ENCODE measurements at regions not wholly inside any gene's neighbourhood (a gene's known extent, or its start where the extent isn't known, plus 50 kb on each side); places are given as distances from the start of the nearest gene placed in this dataset.

- intact Hi-C loops (cut with DNase I): no loop called here
- H3K4me3 ChIP-seq (ENCODE audit: low read length in 2 of 2): no peak overlapping the region
- DNase-seq: no peak
Observed at GRCh38 chr18:68034296-68034695, 517.8 kb upstream of the DSEL start.

GRCh38 chr18:68033466-68033865 lies 516.9 kb upstream of the DSEL start:
- Histone ChIP-seq H3K4me1 (ENCODE audit: control insufficient read depth in 1 of 2, insufficient read depth in 2 of 2, low read length in 2 of 2) (peaks cover 0 to 2% of the 10 kb centered on the region in 2 donors), H3K4me3 (ENCODE audit: low read length in 2 of 2) (no peak overlapping the region), H3K27ac (ENCODE audit: low read depth in 1 of 2, low read length in 2 of 2) (no peak overlapping the region), H3K9me3 (ENCODE audit: control insufficient read depth, low read length) (no peaks in the 10 kb centered on the region), H3K36me3 (ENCODE audit: control insufficient read depth in 1 of 2, insufficient read depth in 2 of 2, low read length in 1 of 2) (no peaks in the 10 kb centered on the region), H3K27me3 (ENCODE audit: control insufficient read depth in 1 of 2, insufficient read depth in 2 of 2, low read length in 1 of 2) (no peaks in the 10 kb centered on the region)
- 46 to 61% methylated on average over 5 of the region's 5 CpGs for WGBS, 2 donors
- no peak for ATAC-seq (ENCODE audit: low FRiP score)
- intact Hi-C loops (cut with DNase I): no loop called here
- DNase-seq: no peak

More at GRCh38 chr18:68034296-68034695, 517.8 kb upstream of the DSEL start:
- H3K27me3 ChIP-seq (ENCODE audit: control insufficient read depth in 1 of 2, insufficient read depth in 2 of 2, low read length in 1 of 2): no peaks in the 10 kb centered on the region
- no peaks in the 10 kb centered on the region for H3K9me3 ChIP-seq (ENCODE audit: control insufficient read depth, low read length)
- H3K36me3 ChIP-seq (ENCODE audit: control insufficient read depth in 1 of 2, insufficient read depth in 2 of 2, low read length in 1 of 2): no peaks in the 10 kb centered on the region
- no peak for ATAC-seq (ENCODE audit: low FRiP score)
- H3K27ac ChIP-seq (ENCODE audit: low read depth in 1 of 2, low read length in 2 of 2): no peak overlapping the region
- peaks cover 0 to 2% of the 10 kb centered on the region in 2 donors for H3K4me1 ChIP-seq (ENCODE audit: control insufficient read depth in 1 of 2, insufficient read depth in 2 of 2, low read length in 2 of 2)

- DNase-seq (no peak), ATAC-seq (ENCODE audit: low FRiP score) (peak; percentile 75)
- no peaks in the 10 kb centered on the region for H3K27me3 ChIP-seq (ENCODE audit: control insufficient read depth in 1 of 2, insufficient read depth in 2 of 2, low read length in 1 of 2)
- 87 to 90% methylated on average over 4 of the region's 4 CpGs for WGBS, 2 donors
- intact Hi-C loops (cut with DNase I): no loop called here
- H3K36me3 ChIP-seq (ENCODE audit: control insufficient read depth in 1 of 2, insufficient read depth in 2 of 2, low read length in 1 of 2): no peaks in the 10 kb centered on the region
- no peak overlapping the region for H3K27ac ChIP-seq (ENCODE audit: low read depth in 1 of 2, low read length in 2 of 2)
- H3K4me3 ChIP-seq (ENCODE audit: low read length in 2 of 2): no peak overlapping the region
- H3K9me3 ChIP-seq (ENCODE audit: control insufficient read depth, low read length): peaks cover 1% of the 10 kb centered on the region
- H3K4me1 ChIP-seq (ENCODE audit: control insufficient read depth in 1 of 2, insufficient read depth in 2 of 2, low read length in 2 of 2): no peaks in the 10 kb centered on the region
Observed at GRCh38 chr18:68024716-68025115, 508.2 kb upstream of the DSEL start.

- intact Hi-C loops (cut with DNase I): no loop called here
- no peak for DNase-seq
- no peaks in the 10 kb centered on the region for H3K4me1 ChIP-seq (ENCODE audit: control insufficient read depth in 1 of 2, insufficient read depth in 2 of 2, low read length in 2 of 2)
- H3K4me3 ChIP-seq (ENCODE audit: low read length in 2 of 2): no peak overlapping the region
- WGBS, 2 donors: 81 to 90% methylated on average over 8 of the region's 8 CpGs
- no peaks in the 10 kb centered on the region for H3K27me3 ChIP-seq (ENCODE audit: control insufficient read depth in 1 of 2, insufficient read depth in 2 of 2, low read length in 1 of 2)
- H3K9me3 ChIP-seq (ENCODE audit: control insufficient read depth, low read length): no peaks in the 10 kb centered on the region
- H3K27ac ChIP-seq (ENCODE audit: low read depth in 1 of 2, low read length in 2 of 2): no peak overlapping the region
- ATAC-seq (ENCODE audit: low FRiP score): no peak
- H3K36me3 ChIP-seq (ENCODE audit: control insufficient read depth in 1 of 2, insufficient read depth in 2 of 2, low read length in 1 of 2): no peaks in the 10 kb centered on the region
Observed at GRCh38 chr18:68017385-68017784, 500.9 kb upstream of the DSEL start.

- DNase-seq: no peak
- intact Hi-C loops (cut with DNase I): no loop called here
- no peak overlapping the region for H3K27ac ChIP-seq (ENCODE audit: low read depth in 1 of 2, low read length in 2 of 2)
- ATAC-seq (ENCODE audit: low FRiP score): no peak
- WGBS, 2 donors: 49 to 62% methylated on average over 5 of the region's 5 CpGs
- H3K9me3 ChIP-seq (ENCODE audit: control insufficient read depth, low read length): no peaks in the 10 kb centered on the region
- no peak overlapping the region for H3K4me3 ChIP-seq (ENCODE audit: low read length in 2 of 2)
- no peaks in the 10 kb centered on the region for H3K27me3 ChIP-seq (ENCODE audit: control insufficient read depth in 1 of 2, insufficient read depth in 2 of 2, low read length in 1 of 2)
- H3K4me1 ChIP-seq (ENCODE audit: control insufficient read depth in 1 of 2, insufficient read depth in 2 of 2, low read length in 2 of 2): no peaks in the 10 kb centered on the region
- no peaks in the 10 kb centered on the region for H3K36me3 ChIP-seq (ENCODE audit: control insufficient read depth in 1 of 2, insufficient read depth in 2 of 2, low read length in 1 of 2)
Observed at GRCh38 chr18:67997496-67997895, 481.0 kb upstream of the DSEL start.

GRCh38 chr18:67995769-67996168 lies 479.2 kb upstream of the DSEL start:
- no peaks in the 10 kb centered on the region for H3K36me3 ChIP-seq (ENCODE audit: control insufficient read depth in 1 of 2, insufficient read depth in 2 of 2, low read length in 1 of 2)
- 89% methylated on average over 3 of the region's 3 CpGs for WGBS, 2 donors

GRCh38 chr18:67980241-67980640 lies 463.7 kb upstream of the DSEL start:
- intact Hi-C loops (cut with DNase I): no loop called here
- Histone ChIP-seq H3K27ac (ENCODE audit: low read depth in 1 of 2, low read length in 2 of 2) (no peak overlapping the region), H3K4me1 (ENCODE audit: control insufficient read depth in 1 of 2, insufficient read depth in 2 of 2, low read length in 2 of 2) (no peaks in the 10 kb centered on the region), H3K9me3 (ENCODE audit: control insufficient read depth, low read length) (no peaks in the 10 kb centered on the region), H3K27me3 (ENCODE audit: control insufficient read depth in 1 of 2, insufficient read depth in 2 of 2, low read length in 1 of 2) (no peaks in the 10 kb centered on the region), H3K4me3 (ENCODE audit: low read length in 2 of 2) (no peak overlapping the region), H3K36me3 (ENCODE audit: control insufficient read depth in 1 of 2, insufficient read depth in 2 of 2, low read length in 1 of 2) (no peaks in the 10 kb centered on the region)
- no peak for DNase-seq
- WGBS, 2 donors: 86 to 88% methylated on average over 2 of the region's 2 CpGs
- no peak for ATAC-seq (ENCODE audit: low FRiP score)

More at GRCh38 chr18:67995769-67996168, 479.2 kb upstream of the DSEL start:
- Histone ChIP-seq H3K27ac (ENCODE audit: low read depth in 1 of 2, low read length in 2 of 2) (no peak overlapping the region), H3K9me3 (ENCODE audit: control insufficient read depth, low read length) (no peaks in the 10 kb centered on the region), H3K4me3 (ENCODE audit: low read length in 2 of 2) (no peak overlapping the region), H3K4me1 (ENCODE audit: control insufficient read depth in 1 of 2, insufficient read depth in 2 of 2, low read length in 2 of 2) (no peaks in the 10 kb centered on the region), H3K27me3 (ENCODE audit: control insufficient read depth in 1 of 2, insufficient read depth in 2 of 2, low read length in 1 of 2) (no peaks in the 10 kb centered on the region)
- intact Hi-C loops (cut with DNase I): no loop called here
- DNase-seq (no peak), ATAC-seq (ENCODE audit: low FRiP score) (no peak)

GRCh38 chr18:67977067-67977616 lies 460.6 kb upstream of the DSEL start:
- ATAC-seq (ENCODE audit: low FRiP score): no peak
- no peaks in the 10 kb centered on the region for H3K36me3 ChIP-seq (ENCODE audit: control insufficient read depth in 1 of 2, insufficient read depth in 2 of 2, low read length in 1 of 2)
- no peaks in the 10 kb centered on the region for H3K27me3 ChIP-seq (ENCODE audit: control insufficient read depth in 1 of 2, insufficient read depth in 2 of 2, low read length in 1 of 2)
- DNase-seq: peak in 1 of 2 donors; percentile 68
- no peaks in the 10 kb centered on the region for H3K9me3 ChIP-seq (ENCODE audit: control insufficient read depth, low read length)
- no peak overlapping the region for H3K4me3 ChIP-seq (ENCODE audit: low read length in 2 of 2)
- H3K4me1 ChIP-seq (ENCODE audit: control insufficient read depth in 1 of 2, insufficient read depth in 2 of 2, low read length in 2 of 2): no peaks in the 10 kb centered on the region
- intact Hi-C loops (cut with DNase I): no loop called here
- H3K27ac ChIP-seq (ENCODE audit: low read depth in 1 of 2, low read length in 2 of 2): no peak overlapping the region
- WGBS, 2 donors: 87 to 92% methylated on average over 7 of the region's 7 CpGs

- WGBS, 2 donors: 94 to 97% methylated on average over 1 of the region's 1 CpG
- intact Hi-C loops (cut with DNase I): no loop called here
Observed at GRCh38 chr18:67973916-67974315, 457.4 kb upstream of the DSEL start.

More at GRCh38 chr18:67973916-67974315, 457.4 kb upstream of the DSEL start:
- Histone ChIP-seq H3K27me3 (ENCODE audit: control insufficient read depth in 1 of 2, insufficient read depth in 2 of 2, low read length in 1 of 2) (no peaks in the 10 kb centered on the region), H3K4me3 (ENCODE audit: low read length in 2 of 2) (no peak overlapping the region), H3K9me3 (ENCODE audit: control insufficient read depth, low read length) (no peaks in the 10 kb centered on the region), H3K27ac (ENCODE audit: low read depth in 1 of 2, low read length in 2 of 2) (no peak overlapping the region), H3K36me3 (ENCODE audit: control insufficient read depth in 1 of 2, insufficient read depth in 2 of 2, low read length in 1 of 2) (no peaks in the 10 kb centered on the region), H3K4me1 (ENCODE audit: control insufficient read depth in 1 of 2, insufficient read depth in 2 of 2, low read length in 2 of 2) (no peaks in the 10 kb centered on the region)
- ATAC-seq (ENCODE audit: low FRiP score) (no peak), DNase-seq (no peak)

Measured in aorta (tissue), 5 donors.